HFFc6 (cell line): ENCODE measurements at regions not wholly inside any gene's neighbourhood (a gene's known extent, or its start where the extent isn't known, plus 50 kb on each side); places are given as distances from the start of the nearest gene placed in this dataset.

Experiments
- DNase-seq: peaks from one replicate; pipeline ENCODE4 v3.0.0-alpha.2; 2018
- H3K27ac Mint-ChIP-seq: 2 replicates; pipeline ENCODE4 v1.8.0; 2020; ENCODE audit warnings: mild to moderate bottlenecking, mixed read lengths
- H3K27me3 Mint-ChIP-seq: 2 replicates; pipeline ENCODE4 v1.8.0; 2021; ENCODE audit warnings: mild to moderate bottlenecking, moderate library complexity, mixed read lengths; ENCODE audit not compliant: insufficient read depth
- H3K36me3 Mint-ChIP-seq: 2 replicates; pipeline ENCODE4 v1.8.0; 2021; ENCODE audit warnings: low read depth, mixed read lengths
- H3K4me1 Mint-ChIP-seq: 2 replicates; pipeline ENCODE4 v1.8.0; 2020; ENCODE audit warnings: low read depth, mixed read lengths
- H3K4me3 Mint-ChIP-seq: 2 replicates; pipeline ENCODE4 v1.8.0; 2020; ENCODE audit warnings: mild to moderate bottlenecking, moderate library complexity, mixed read lengths
- H3K9me3 Mint-ChIP-seq: 2 replicates; pipeline ENCODE4 v1.8.0; 2020; ENCODE audit warnings: mild to moderate bottlenecking, mixed read lengths
- TF ChIP-seq, protein P1 (sequence below): fragments of 200-600 bp; sonication (generic); IDR thresholded peaks from 2 replicates; pipeline ENCODE4 v1.5.0; 2021; ENCODE audit warnings: antibody characterized with exemption, mild to moderate bottlenecking

DNA sequence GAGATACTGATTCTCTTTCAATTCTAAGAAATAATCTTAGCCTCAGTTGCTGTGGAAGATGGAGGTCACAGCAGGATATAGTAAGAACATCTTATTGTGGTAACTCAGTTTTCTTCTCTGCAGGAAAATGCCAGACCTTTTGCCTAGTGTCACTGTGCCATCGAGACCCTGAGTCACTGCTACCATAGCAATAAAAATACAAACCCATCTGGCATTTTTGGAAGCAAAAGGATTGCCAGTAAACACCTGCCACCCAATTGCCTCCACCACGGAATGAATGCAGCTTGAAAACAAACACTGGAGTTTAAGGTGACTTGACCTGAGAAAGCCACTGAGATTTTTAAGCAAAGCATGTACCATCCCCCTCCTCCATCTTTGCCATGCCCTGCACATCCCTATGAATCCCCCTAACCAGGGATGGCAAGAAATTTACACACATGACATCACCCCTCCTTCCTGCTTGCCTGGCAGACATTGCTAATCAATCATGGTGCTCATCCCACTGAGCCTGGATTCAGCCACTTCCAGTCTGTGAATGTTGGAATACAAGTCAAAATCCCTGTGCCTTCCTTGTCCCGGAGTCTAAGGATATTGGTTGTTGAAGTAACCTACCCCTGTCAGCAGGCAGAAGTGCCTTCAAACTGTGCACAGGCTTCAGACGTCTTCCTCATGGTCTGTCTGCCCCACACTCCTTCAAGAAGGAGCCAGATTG is 59.6 kb upstream of the MAMLD1 start:
- no peaks in the 10 kb centered on the region for H3K9me3 Mint-ChIP-seq
- H3K36me3 Mint-ChIP-seq = no peaks in the 10 kb centered on the region
- peaks cover 7% of the 10 kb centered on the region for H3K4me1 Mint-ChIP-seq
- no peak overlapping the region for H3K27ac Mint-ChIP-seq
- H3K4me3 Mint-ChIP-seq = no peak overlapping the region
- TF ChIP-seq, protein P1, sequence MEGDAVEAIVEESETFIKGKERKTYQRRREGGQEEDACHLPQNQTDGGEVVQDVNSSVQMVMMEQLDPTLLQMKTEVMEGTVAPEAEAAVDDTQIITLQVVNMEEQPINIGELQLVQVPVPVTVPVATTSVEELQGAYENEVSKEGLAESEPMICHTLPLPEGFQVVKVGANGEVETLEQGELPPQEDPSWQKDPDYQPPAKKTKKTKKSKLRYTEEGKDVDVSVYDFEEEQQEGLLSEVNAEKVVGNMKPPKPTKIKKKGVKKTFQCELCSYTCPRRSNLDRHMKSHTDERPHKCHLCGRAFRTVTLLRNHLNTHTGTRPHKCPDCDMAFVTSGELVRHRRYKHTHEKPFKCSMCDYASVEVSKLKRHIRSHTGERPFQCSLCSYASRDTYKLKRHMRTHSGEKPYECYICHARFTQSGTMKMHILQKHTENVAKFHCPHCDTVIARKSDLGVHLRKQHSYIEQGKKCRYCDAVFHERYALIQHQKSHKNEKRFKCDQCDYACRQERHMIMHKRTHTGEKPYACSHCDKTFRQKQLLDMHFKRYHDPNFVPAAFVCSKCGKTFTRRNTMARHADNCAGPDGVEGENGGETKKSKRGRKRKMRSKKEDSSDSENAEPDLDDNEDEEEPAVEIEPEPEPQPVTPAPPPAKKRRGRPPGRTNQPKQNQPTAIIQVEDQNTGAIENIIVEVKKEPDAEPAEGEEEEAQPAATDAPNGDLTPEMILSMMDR = no peak
- H3K27me3 Mint-ChIP-seq = peaks cover 3% of the 10 kb centered on the region; the same call in 1 of the 2 replicates
- no peak for DNase-seq

DNA sequence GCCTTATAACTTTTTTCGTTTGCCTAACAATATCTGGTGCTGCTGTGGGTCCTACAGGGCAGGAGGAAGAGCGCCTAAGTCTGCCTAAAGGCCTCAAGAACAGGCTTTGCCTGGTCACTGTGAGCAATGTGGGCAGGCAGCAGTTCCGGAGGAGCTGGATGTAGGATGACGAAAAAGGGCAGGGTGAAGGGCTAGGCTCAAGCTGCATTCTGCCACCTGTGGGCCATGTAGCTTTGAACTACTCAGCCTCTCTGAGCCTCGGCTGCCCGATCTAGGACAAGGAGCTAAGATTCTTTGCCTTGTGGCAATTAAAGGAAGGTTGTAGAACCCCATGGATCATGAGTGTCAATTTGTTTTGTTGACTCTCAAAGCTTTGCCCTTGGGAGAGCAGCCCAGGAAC is 57.1 kb upstream of the MAMLD1 start:
- H3K9me3 Mint-ChIP-seq = no peaks in the 10 kb centered on the region
- no peak overlapping the region for H3K27ac Mint-ChIP-seq
- no peak overlapping the region for H3K4me3 Mint-ChIP-seq
- no peaks in the 10 kb centered on the region for H3K36me3 Mint-ChIP-seq
- H3K27me3 Mint-ChIP-seq = peaks cover 3% of the 10 kb centered on the region; the same call in 1 of the 2 replicates
- TF ChIP-seq, protein P1 = no peak
- no peak for DNase-seq
- H3K4me1 Mint-ChIP-seq = peaks cover 7% of the 10 kb centered on the region; the same call in 1 of the 2 replicates

- Mint-ChIP-seq H3K36me3 (no peaks in the 10 kb centered on the region), H3K27me3 (peaks cover 3% of the 10 kb centered on the region), H3K4me1 (peaks cover 7% of the 10 kb centered on the region; the same call in 1 of the 2 replicates), H3K27ac (no peak overlapping the region), H3K9me3 (no peaks in the 10 kb centered on the region), H3K4me3 (no peak overlapping the region)
- DNase-seq = no peak
- TF ChIP-seq, protein P1 = no peak
These were observed 55.1 kb upstream of the MAMLD1 start for GRCh38 chrX:150308041-150308440.

GRCh38 chrX:150308532-150309157 is 54.5 kb upstream of the MAMLD1 start:
- H3K4me1 Mint-ChIP-seq = peaks cover 7% of the 10 kb centered on the region; the same call in 1 of the 2 replicates
- H3K27me3 Mint-ChIP-seq = peaks cover 2% of the 10 kb centered on the region
- H3K9me3 Mint-ChIP-seq = no peaks in the 10 kb centered on the region
- DNase-seq = no peak
- no peak overlapping the region for H3K27ac Mint-ChIP-seq
- TF ChIP-seq, protein P1 = no peak
- H3K36me3 Mint-ChIP-seq = no peaks in the 10 kb centered on the region
- H3K4me3 Mint-ChIP-seq = no peak overlapping the region

GRCh38 chrX:150310417-150310816 is 52.7 kb upstream of the MAMLD1 start:
- H3K27ac Mint-ChIP-seq = no peak overlapping the region
- TF ChIP-seq, protein P1 = no peak
- DNase-seq = no peak
- no peaks in the 10 kb centered on the region for H3K9me3 Mint-ChIP-seq
- H3K4me3 Mint-ChIP-seq = no peak overlapping the region
- peaks cover 1% of the 10 kb centered on the region for H3K27me3 Mint-ChIP-seq
- no peaks in the 10 kb centered on the region for H3K36me3 Mint-ChIP-seq
- peaks cover 7% of the 10 kb centered on the region; the same call in 1 of the 2 replicates for H3K4me1 Mint-ChIP-seq
